ENCODE measurements at regions not wholly inside any gene's neighbourhood (a gene's known extent, or its start where the extent isn't known, plus 50 kb on each side); places are given as distances from the start of the nearest gene placed in this dataset.

- TF ChIP-seq CTCF (IDR thresholded peaks at IDR 0.05) (no peak), POLR2A (IDR thresholded peaks at IDR 0.05) (no peak), POLR2AphosphoS5 (IDR thresholded peaks at IDR 0.05) (no peak)
Observed at GRCh38 chr3:150248888-150249681, 159.0 kb upstream of the TSC22D2 start.
